ENCODE measurements at regions not wholly inside any gene's neighbourhood (a gene's known extent, or its start where the extent isn't known, plus 50 kb on each side); places are given as distances from the start of the nearest gene placed in this dataset.
"Not testable (repeated sequence)": the region's sequence is repeated elsewhere in the genome, so short reads cannot be mapped to it uniquely, and the experiment has no call there.

DNA sequence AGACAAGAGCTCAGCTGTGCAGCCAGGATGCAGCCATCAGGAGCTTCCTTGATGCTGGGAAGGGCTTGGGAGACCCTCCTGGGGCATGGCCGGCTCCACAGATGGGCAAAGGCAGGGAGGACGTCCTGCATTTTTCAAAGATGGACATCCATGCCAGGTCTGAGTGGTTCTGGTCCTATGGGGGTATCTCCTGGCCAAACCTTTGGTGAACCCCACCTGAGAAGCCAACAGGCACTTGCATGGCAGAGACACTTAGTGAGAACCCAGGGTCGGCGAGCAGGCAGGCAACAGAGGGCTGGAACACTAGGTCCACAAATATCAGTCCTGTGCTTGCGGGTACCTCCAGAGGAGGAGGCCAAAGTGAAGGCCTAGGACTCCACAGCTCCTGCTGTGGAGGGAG, 70.0 kb downstream of the KCTD15 start:
- DNase-seq (ENCODE audit: low read depth, low spot score), result no peak
- no peak overlapping the region for H3K4me3 ChIP-seq (ENCODE audit: insufficient read length, low read depth)
- no peaks in the 10 kb centered on the region for H3K9me3 ChIP-seq (ENCODE audit: insufficient read depth, low read length)
- no peaks in the 10 kb centered on the region for H3K27me3 ChIP-seq (ENCODE audit: insufficient read depth, insufficient read length)
- no peak overlapping the region for H3K9ac ChIP-seq (ENCODE audit: insufficient read length, low read depth)
- no peak for TF ChIP-seq ZNF274 (IDR thresholded peaks at IDR 0.05; ENCODE audit: low read depth, low read length)
- no peak for TF ChIP-seq SUZ12 (IDR thresholded peaks at IDR 0.05; ENCODE audit: extremely low read depth, insufficient read depth, insufficient read length)
- TF ChIP-seq YY1 (IDR thresholded peaks at IDR 0.05; ENCODE audit: insufficient read depth, insufficient read length), result no peak
- H3K36me3 ChIP-seq (ENCODE audit: insufficient read depth, insufficient read length, low read length), result no peaks in the 10 kb centered on the region
- H3K4me1 ChIP-seq (ENCODE audit: insufficient read depth, insufficient read length), result peaks cover 3% of the 10 kb centered on the region

- H3K27me3 ChIP-seq (ENCODE audit: insufficient read depth, insufficient read length), result no peaks in the 10 kb centered on the region
- no peak overlapping the region for H3K4me3 ChIP-seq (ENCODE audit: insufficient read length, low read depth)
Measured at GRCh38 chr19:33868076-33868735, 71.5 kb downstream of the KCTD15 start.

DNA sequence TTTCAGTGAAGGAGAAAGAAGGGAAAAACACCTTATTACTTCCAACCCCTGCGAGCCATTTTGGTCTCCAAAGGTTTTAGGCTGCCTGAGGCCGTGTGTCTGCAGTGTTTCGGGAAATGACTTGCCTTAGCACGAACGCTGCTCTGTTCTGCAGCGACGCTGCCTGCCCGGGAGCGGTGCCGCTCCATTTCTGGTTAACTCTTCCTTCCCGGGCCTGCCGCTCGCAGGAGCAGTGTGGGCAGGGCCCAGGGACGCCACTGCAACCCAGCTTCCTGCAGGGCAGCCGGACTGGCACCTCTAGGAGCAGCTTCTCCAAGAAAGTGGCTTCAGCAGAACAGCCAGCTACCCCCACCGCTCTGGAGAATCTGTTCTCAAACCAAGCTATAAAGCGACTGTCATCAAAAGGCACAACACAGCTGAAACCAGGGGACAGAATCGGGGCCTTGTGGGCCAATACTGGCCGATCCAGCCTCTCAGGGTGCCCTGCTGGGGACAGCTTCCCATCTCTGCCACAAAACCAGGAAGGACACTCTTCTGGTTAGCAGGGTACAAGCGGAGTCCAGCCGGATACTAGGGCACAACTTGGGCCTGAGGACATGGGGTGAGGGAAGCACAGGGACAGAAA, 72.2 kb downstream of the KCTD15 start:
- Histone ChIP-seq H3K4me3 (ENCODE audit: insufficient read length, low read depth) (no peak overlapping the region), H3K27me3 (ENCODE audit: insufficient read depth, insufficient read length) (no peaks in the 10 kb centered on the region), H3K9ac (ENCODE audit: insufficient read length, low read depth) (peak overlapping the region; percentile 23), H3K36me3 (ENCODE audit: insufficient read depth, insufficient read length, low read length) (no peaks in the 10 kb centered on the region), H3K4me1 (ENCODE audit: insufficient read depth, insufficient read length) (peaks cover 3% of the 10 kb centered on the region), H3K9me3 (ENCODE audit: insufficient read depth, low read length) (no peaks in the 10 kb centered on the region)
- TF ChIP-seq SUZ12 (IDR thresholded peaks at IDR 0.05; ENCODE audit: extremely low read depth, insufficient read depth, insufficient read length), result no peak
- no peak for TF ChIP-seq YY1 (IDR thresholded peaks at IDR 0.05; ENCODE audit: insufficient read depth, insufficient read length)
- no peak for TF ChIP-seq ZNF274 (IDR thresholded peaks at IDR 0.05; ENCODE audit: low read depth, low read length)
- no peak for DNase-seq (ENCODE audit: low read depth, low spot score)

More at GRCh38 chr19:33868076-33868735, 71.5 kb downstream of the KCTD15 start:
- no peaks in the 10 kb centered on the region for H3K36me3 ChIP-seq (ENCODE audit: insufficient read depth, insufficient read length, low read length)
- H3K9ac ChIP-seq (ENCODE audit: insufficient read length, low read depth), result no peak overlapping the region
- H3K4me1 ChIP-seq (ENCODE audit: insufficient read depth, insufficient read length), result peaks cover 3% of the 10 kb centered on the region
- no peaks in the 10 kb centered on the region for H3K9me3 ChIP-seq (ENCODE audit: insufficient read depth, low read length)
- DNase-seq (ENCODE audit: low read depth, low spot score), result no peak
- TF ChIP-seq YY1 (IDR thresholded peaks at IDR 0.05; ENCODE audit: insufficient read depth, insufficient read length), result no peak
- TF ChIP-seq SUZ12 (IDR thresholded peaks at IDR 0.05; ENCODE audit: extremely low read depth, insufficient read depth, insufficient read length), result no peak
- TF ChIP-seq ZNF274 (IDR thresholded peaks at IDR 0.05; ENCODE audit: low read depth, low read length), result no peak

DNA sequence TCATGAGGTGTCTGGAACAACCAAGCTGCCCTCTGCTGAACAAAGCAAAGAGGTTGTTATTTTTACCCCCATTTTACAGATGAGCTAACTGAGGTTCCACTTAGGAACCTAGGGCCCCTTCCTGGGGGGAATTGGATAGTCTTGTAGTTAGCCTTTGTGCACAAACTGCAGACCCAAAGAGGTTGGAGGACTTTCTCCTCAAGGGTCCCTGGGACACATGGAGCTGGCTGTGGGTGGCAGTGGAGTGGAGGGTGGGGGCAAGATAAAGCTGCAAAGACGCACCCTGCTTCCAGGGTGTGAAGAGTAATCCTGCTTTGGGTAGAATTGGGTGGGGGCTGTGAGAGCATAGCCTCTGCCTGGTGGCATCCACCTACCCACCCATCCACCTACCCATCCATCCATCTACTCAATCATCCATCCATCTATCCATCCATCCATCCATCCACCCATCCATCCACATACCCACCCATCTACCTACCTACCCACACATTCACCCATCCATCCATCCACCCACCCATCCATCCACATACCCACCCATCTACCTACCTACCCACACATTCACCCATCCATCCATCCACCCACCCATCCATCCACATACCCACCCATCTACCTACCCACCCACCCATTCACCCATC, 73.7 kb downstream of the KCTD15 start:
- H3K27me3 ChIP-seq (ENCODE audit: insufficient read depth, insufficient read length); DNase-seq (ENCODE audit: low read depth, low spot score): not testable (repeated sequence)

DNA sequence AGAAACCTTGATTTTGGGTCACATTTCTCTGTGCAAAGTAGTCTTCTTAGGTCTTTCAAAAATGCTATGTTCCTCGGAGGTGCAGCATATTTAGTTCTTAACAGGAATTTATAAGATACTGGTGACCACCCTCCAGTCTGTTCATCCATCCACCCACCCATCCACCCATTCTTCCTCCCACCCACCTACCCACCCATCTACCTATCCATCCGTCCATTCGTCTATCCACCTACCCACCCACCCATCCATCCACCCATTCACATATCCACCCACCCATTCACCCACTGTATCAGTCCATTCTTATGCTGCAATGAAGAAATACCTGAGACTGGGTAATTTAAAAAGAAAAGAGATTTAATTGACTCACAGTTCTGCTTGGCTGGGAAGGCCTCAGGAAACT, 74.9 kb downstream of the KCTD15 start:
- no peak overlapping the region for H3K9ac ChIP-seq (ENCODE audit: insufficient read length, low read depth)
- no peaks in the 10 kb centered on the region for H3K27me3 ChIP-seq (ENCODE audit: insufficient read depth, insufficient read length)
- TF ChIP-seq YY1 (IDR thresholded peaks at IDR 0.05; ENCODE audit: insufficient read depth, insufficient read length) (no peak), ZNF274 (IDR thresholded peaks at IDR 0.05; ENCODE audit: low read depth, low read length) (no peak), SUZ12 (IDR thresholded peaks at IDR 0.05; ENCODE audit: extremely low read depth, insufficient read depth, insufficient read length) (no peak)
- H3K9me3 ChIP-seq (ENCODE audit: insufficient read depth, low read length), result no peaks in the 10 kb centered on the region
- no peak for DNase-seq (ENCODE audit: low read depth, low spot score)
- H3K4me3 ChIP-seq (ENCODE audit: insufficient read length, low read depth), result no peak overlapping the region
- H3K4me1 ChIP-seq (ENCODE audit: insufficient read depth, insufficient read length), result peaks cover 3% of the 10 kb centered on the region
- no peaks in the 10 kb centered on the region for H3K36me3 ChIP-seq (ENCODE audit: insufficient read depth, insufficient read length, low read length)

More for the DNA sequence above, 73.7 kb downstream of the KCTD15 start:
- H3K4me3 ChIP-seq (ENCODE audit: insufficient read length, low read depth); H3K36me3 ChIP-seq (ENCODE audit: insufficient read depth, insufficient read length, low read length); H3K4me1 ChIP-seq (ENCODE audit: insufficient read depth, insufficient read length); H3K9ac ChIP-seq (ENCODE audit: insufficient read length, low read depth); H3K9me3 ChIP-seq (ENCODE audit: insufficient read depth, low read length): not testable (repeated sequence)

DNA sequence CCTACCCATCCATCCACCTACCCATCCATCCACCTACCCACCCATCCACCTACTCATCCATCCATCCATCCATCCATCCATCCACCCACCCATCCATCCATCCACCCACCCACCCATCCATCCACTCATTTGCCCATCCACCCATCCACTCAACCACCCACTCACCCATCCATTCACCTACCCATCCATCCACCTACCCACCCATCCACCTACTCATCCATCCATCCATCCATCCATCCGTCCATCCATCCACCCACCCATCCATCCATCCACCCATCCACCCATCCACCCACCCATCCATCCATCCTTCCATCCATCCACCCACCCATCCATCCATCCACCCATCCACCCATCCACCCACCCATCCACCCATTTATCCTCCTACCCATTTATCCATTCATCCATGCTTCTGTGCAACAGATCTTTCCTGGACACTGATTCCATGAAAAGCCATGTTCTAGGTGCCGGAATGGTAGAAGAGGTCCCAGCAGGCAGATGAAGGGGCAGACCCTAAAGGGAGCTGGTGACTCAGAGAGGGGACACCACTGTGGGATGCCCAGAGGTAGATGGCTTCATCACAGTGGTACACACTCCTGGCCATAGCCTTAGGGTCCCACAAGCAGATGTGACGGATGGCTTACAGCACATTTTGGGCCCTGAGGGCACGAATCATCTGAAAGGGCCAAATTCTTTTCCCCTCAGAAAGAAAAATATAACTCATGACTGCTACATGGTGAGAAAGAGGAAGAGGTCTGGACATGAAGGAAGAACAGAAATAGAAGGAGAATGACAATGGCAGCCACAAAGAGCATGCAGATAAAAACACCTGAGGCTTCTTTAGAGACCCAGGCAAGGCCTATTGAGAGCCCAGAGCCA, 76.0 kb downstream of the KCTD15 start:
- no peak overlapping the region for H3K9ac ChIP-seq (ENCODE audit: insufficient read length, low read depth)
- H3K27me3 ChIP-seq (ENCODE audit: insufficient read depth, insufficient read length), result no peaks in the 10 kb centered on the region
- no peaks in the 10 kb centered on the region for H3K36me3 ChIP-seq (ENCODE audit: insufficient read depth, insufficient read length, low read length)
- no peak for DNase-seq (ENCODE audit: low read depth, low spot score)
- no peak overlapping the region for H3K4me3 ChIP-seq (ENCODE audit: insufficient read length, low read depth)
- peaks cover 3% of the 10 kb centered on the region for H3K4me1 ChIP-seq (ENCODE audit: insufficient read depth, insufficient read length)
- TF ChIP-seq ZNF274 (IDR thresholded peaks at IDR 0.05; ENCODE audit: low read depth, low read length), result no peak
- no peak for TF ChIP-seq SUZ12 (IDR thresholded peaks at IDR 0.05; ENCODE audit: extremely low read depth, insufficient read depth, insufficient read length)
- TF ChIP-seq YY1 (IDR thresholded peaks at IDR 0.05; ENCODE audit: insufficient read depth, insufficient read length), result no peak
- no peaks in the 10 kb centered on the region for H3K9me3 ChIP-seq (ENCODE audit: insufficient read depth, low read length)

- Histone ChIP-seq H3K27me3 (ENCODE audit: insufficient read depth, insufficient read length) (no peaks in the 10 kb centered on the region), H3K4me1 (ENCODE audit: insufficient read depth, insufficient read length) (no peaks in the 10 kb centered on the region)
Measured at GRCh38 chr19:33875071-33875470, 78.4 kb downstream of the KCTD15 start.

More at GRCh38 chr19:33875071-33875470, 78.4 kb downstream of the KCTD15 start:
- H3K9me3 ChIP-seq (ENCODE audit: insufficient read depth, low read length), result no peaks in the 10 kb centered on the region
- no peak for TF ChIP-seq YY1 (IDR thresholded peaks at IDR 0.05; ENCODE audit: insufficient read depth, insufficient read length)
- TF ChIP-seq ZNF274 (IDR thresholded peaks at IDR 0.05; ENCODE audit: low read depth, low read length), result no peak
- no peak for TF ChIP-seq SUZ12 (IDR thresholded peaks at IDR 0.05; ENCODE audit: extremely low read depth, insufficient read depth, insufficient read length)
- H3K9ac ChIP-seq (ENCODE audit: insufficient read length, low read depth), result no peak overlapping the region
- no peak overlapping the region for H3K4me3 ChIP-seq (ENCODE audit: insufficient read length, low read depth)
- no peaks in the 10 kb centered on the region for H3K36me3 ChIP-seq (ENCODE audit: insufficient read depth, insufficient read length, low read length)
- no peak for DNase-seq (ENCODE audit: low read depth, low spot score)
